T-cell (primary cell): ENCODE measurements at regions not wholly inside any gene's neighbourhood (a gene's known extent, or its start where the extent isn't known, plus 50 kb on each side); places are given as distances from the start of the nearest gene placed in this dataset.

Experiments used
- ATAC-seq, 4 experiments: fragments of 200-7000 bp in 3 of 4; fragments of 150-1000 bp in 1 of 4; cut with Tn5 transposase; replicated peaks in 1 of 4; 1 replicate in 3 of 4; 2 replicates in 1 of 4; pipeline ENCODE4 v1.10.0; 2021; ENCODE audit warnings: moderate library complexity in 3 of 4, mild to moderate bottlenecking in 2 of 4, moderate number of reproducible peaks in 1 of 4
- CTCF ChIA-PET, 2 donors: fragments of 300-600 bp; sonication (Branson Sonifier 250); formaldehyde crosslinking; loops; one replicate each; lab custom pipeline; 2022; ENCODE audit warnings: antibody characterized with exemption in 2 of 2; lab: Charles Lee
- POLR2A ChIA-PET, 2 donors: fragments of 300-600 bp; sonication (Branson Sonifier 250); formaldehyde crosslinking; loops; one replicate each; lab custom pipeline; 2022; ENCODE audit warnings: antibody characterized with exemption in 2 of 2; lab: Charles Lee
- DNase-seq, 35 experiments: peaks; one replicate each; pipeline versions ENCODE4 v3.0.0 to v3.0.0-alpha.2; 2013 to 2023
- H3K27ac ChIP-seq: one replicate; pipeline ENCODE4 v1.5.1; 2013; ENCODE audit warnings: low read length
- H3K27me3 ChIP-seq, 2 experiments: replicated peaks in 1 of 2; 1 replicate in 1 of 2; 2 replicates in 1 of 2; pipeline versions ENCODE4 v1.6.1 to v1.7.0; 2013; ENCODE audit warnings: low read length in 1 of 2, mixed read lengths in 1 of 2; ENCODE audit not compliant: control insufficient read depth in 2 of 2, insufficient read depth in 2 of 2; ENCODE audit errors: extremely low read depth in 1 of 2
- H3K36me3 ChIP-seq, 2 donors: 1 replicate in 1 of 2; 2 replicates in 1 of 2; pipeline versions ENCODE4 v1.6.1 to v1.7.0; 2013; ENCODE audit warnings: low read length in 1 of 2; ENCODE audit not compliant: control insufficient read depth in 2 of 2, insufficient read depth in 1 of 2; ENCODE audit errors: extremely low read depth in 1 of 2
- H3K4me1 ChIP-seq, 2 experiments: 1 replicate in 1 of 2; 2 replicates in 1 of 2; pipeline versions ENCODE4 v1.6.1 to v1.7.0; 2013; ENCODE audit warnings: low read length in 2 of 2, mixed read lengths in 1 of 2; ENCODE audit not compliant: insufficient read depth in 2 of 2, control insufficient read depth in 1 of 2; ENCODE audit errors: extremely low read depth in 1 of 2
- H3K4me3 ChIP-seq, 2 donors: 1 replicate in 1 of 2; 2 replicates in 1 of 2; pipeline versions ENCODE4 v1.5.1 to v1.7.0; 2013; ENCODE audit warnings: mild to moderate bottlenecking in 2 of 2, low read length in 1 of 2, moderate library complexity in 1 of 2; ENCODE audit not compliant: control insufficient read depth in 1 of 2; ENCODE audit errors: extremely low read depth in 1 of 2
- H3K9me3 ChIP-seq: 2 replicates; pipeline ENCODE4 v1.7.0; 2013
- H3K27ac Mint-ChIP-seq, 2 donors: one replicate each; pipeline ENCODE4 v1.8.0; 2020 to 2021; ENCODE audit warnings: mild to moderate bottlenecking in 2 of 2, mixed read lengths in 2 of 2
- H3K27me3 Mint-ChIP-seq, 2 donors: one replicate each; pipeline ENCODE4 v1.8.0; 2021 to 2022; ENCODE audit warnings: mixed read lengths in 2 of 2
- H3K36me3 Mint-ChIP-seq: one replicate; pipeline ENCODE4 v1.8.0; 2021; ENCODE audit warnings: mixed read lengths
- H3K4me1 Mint-ChIP-seq, 3 donors: one replicate each; pipeline ENCODE4 v1.8.0; 2020 to 2022; ENCODE audit warnings: mixed read lengths in 3 of 3, mild to moderate bottlenecking in 1 of 3
- H3K4me3 Mint-ChIP-seq, 3 donors: one replicate each; pipeline ENCODE4 v1.8.0; 2020 to 2022; ENCODE audit warnings: mild to moderate bottlenecking in 3 of 3, mixed read lengths in 3 of 3, moderate library complexity in 3 of 3
- H3K9me3 Mint-ChIP-seq, 3 donors: one replicate each; pipeline ENCODE4 v1.8.0; 2020 to 2022; ENCODE audit warnings: mixed read lengths in 3 of 3
- WGBS: methylation state at CpG from one replicate; pipeline ENCODE4 v1.1.5; 2013; ENCODE audit warnings: missing lambda C conversion rate; ENCODE audit not compliant: insufficient coverage; 5-methylcytosine and 5-hydroxymethylcytosine counted together

- Histone ChIP-seq H3K4me3 (no peak overlapping the region), H3K36me3 (no peaks in the 10 kb centered on the region), H3K4me1 (no peaks in the 10 kb centered on the region), H3K9me3 (no peaks in the 10 kb centered on the region), H3K27ac (no peak overlapping the region), H3K27me3 (peaks cover 0 to 3% of the 10 kb centered on the region in 2 experiments)
- ChIA-PET CTCF (no interaction called here), POLR2A (no interaction called here)
- Mint-ChIP-seq H3K27me3 (no peaks in the 10 kb centered on the region), H3K4me3 (no peak overlapping the region), H3K9me3 (peaks cover 0 to 4% (median 3%) of the 10 kb centered on the region in 3 donors), H3K4me1 (peaks cover 2 to 13% (median 6%) of the 10 kb centered on the region in 3 donors), H3K36me3 (no peaks in the 10 kb centered on the region), H3K27ac (no peak overlapping the region)
- 60% methylated on average over 1 of the region's 2 CpGs for WGBS
- no peak for ATAC-seq
- DNase-seq, result no peak
Observed at GRCh38 chr15:87591582-87591981, 665.0 kb downstream of the NTRK3 start.

- DNase-seq (no peak), ATAC-seq (no peak)
- Mint-ChIP-seq H3K9me3 (peaks cover 0 to 4% (median 3%) of the 10 kb centered on the region in 3 donors), H3K36me3 (no peaks in the 10 kb centered on the region), H3K27me3 (no peaks in the 10 kb centered on the region), H3K4me3 (no peak overlapping the region), H3K4me1 (peaks cover 0 to 12% (median 5%) of the 10 kb centered on the region in 3 donors), H3K27ac (no peak overlapping the region)
- Histone ChIP-seq H3K36me3 (no peaks in the 10 kb centered on the region), H3K4me1 (no peaks in the 10 kb centered on the region), H3K4me3 (no peak overlapping the region), H3K27ac (no peak overlapping the region), H3K9me3 (no peaks in the 10 kb centered on the region), H3K27me3 (peaks cover 0 to 3% of the 10 kb centered on the region in 2 experiments)
- WGBS, result no CpG with 5 or more reads among the region's 1 CpG
- ChIA-PET CTCF (no interaction called here), POLR2A (no interaction called here)
Observed at GRCh38 chr15:87591042-87591441, 665.5 kb downstream of the NTRK3 start.

- ATAC-seq (no peak), DNase-seq (no peak)
- H3K4me1 Mint-ChIP-seq, result peaks cover 0 to 2% (median 0%) of the 10 kb centered on the region in 3 donors
- peaks cover 0 to 3% of the 10 kb centered on the region in 2 experiments for H3K27me3 ChIP-seq
- H3K27ac Mint-ChIP-seq, result no peak overlapping the region
- H3K27me3 Mint-ChIP-seq, result no peaks in the 10 kb centered on the region
- POLR2A ChIA-PET, result no interaction called here
- no peaks in the 10 kb centered on the region for H3K4me1 ChIP-seq
- no peak overlapping the region for H3K27ac ChIP-seq
- no peaks in the 10 kb centered on the region for H3K9me3 ChIP-seq
- no peak overlapping the region for H3K4me3 ChIP-seq
- H3K36me3 ChIP-seq, result no peaks in the 10 kb centered on the region
- no peak overlapping the region for H3K4me3 Mint-ChIP-seq
- no peaks in the 10 kb centered on the region for H3K36me3 Mint-ChIP-seq
- CTCF ChIA-PET, result no interaction called here
- peaks cover 0 to 4% (median 3%) of the 10 kb centered on the region in 3 donors for H3K9me3 Mint-ChIP-seq
- no CpG with 5 or more reads among the region's 2 CpGs for WGBS
Observed at GRCh38 chr15:87589134-87589533, 667.4 kb downstream of the NTRK3 start.

- no peaks in the 10 kb centered on the region for H3K9me3 ChIP-seq
- H3K4me1 ChIP-seq, result no peaks in the 10 kb centered on the region
- H3K4me3 Mint-ChIP-seq, result no peak overlapping the region
- ATAC-seq, result no peak
- no peaks in the 10 kb centered on the region for H3K36me3 ChIP-seq
- DNase-seq, result no peak
- WGBS, result 43% methylated on average over 1 of the region's 3 CpGs
- CTCF ChIA-PET, result no interaction called here
- POLR2A ChIA-PET, result no interaction called here
- H3K27ac ChIP-seq, result no peak overlapping the region
- no peak overlapping the region for H3K4me3 ChIP-seq
- H3K27me3 ChIP-seq, result no peaks in the 10 kb centered on the region
- H3K27me3 Mint-ChIP-seq, result no peaks in the 10 kb centered on the region
- no peaks in the 10 kb centered on the region for H3K4me1 Mint-ChIP-seq
- no peaks in the 10 kb centered on the region for H3K36me3 Mint-ChIP-seq
- H3K27ac Mint-ChIP-seq, result no peak overlapping the region
- H3K9me3 Mint-ChIP-seq, result no peaks in the 10 kb centered on the region
Observed at GRCh38 chr15:87582169-87582568, 674.4 kb downstream of the NTRK3 start.

- 100% methylated on average over 2 of the region's 9 CpGs for WGBS
Observed at GRCh38 chr15:87579537-87579936, 677.0 kb downstream of the NTRK3 start.

GRCh38 chr15:87578776-87579175, 677.8 kb downstream of the NTRK3 start:
- H3K9me3 Mint-ChIP-seq, result no peaks in the 10 kb centered on the region
- H3K4me3 ChIP-seq, result no peak overlapping the region
- 100% methylated on average over 1 of the region's 4 CpGs for WGBS
- no peaks in the 10 kb centered on the region for H3K36me3 Mint-ChIP-seq
- no peaks in the 10 kb centered on the region for H3K36me3 ChIP-seq
- H3K27ac ChIP-seq, result no peak overlapping the region
- POLR2A ChIA-PET, result no interaction called here
- no peak overlapping the region for H3K4me3 Mint-ChIP-seq
- no peaks in the 10 kb centered on the region for H3K4me1 ChIP-seq
- ATAC-seq (no peak), DNase-seq (no peak)
- H3K27me3 Mint-ChIP-seq, result no peaks in the 10 kb centered on the region
- H3K27me3 ChIP-seq, result no peaks in the 10 kb centered on the region
- no peak overlapping the region for H3K27ac Mint-ChIP-seq
- CTCF ChIA-PET, result no interaction called here
- no peaks in the 10 kb centered on the region for H3K4me1 Mint-ChIP-seq
- no peaks in the 10 kb centered on the region for H3K9me3 ChIP-seq

More at GRCh38 chr15:87579537-87579936, 677.0 kb downstream of the NTRK3 start:
- ChIA-PET POLR2A (no interaction called here), CTCF (no interaction called here)
- Histone ChIP-seq H3K4me3 (no peak overlapping the region), H3K9me3 (no peaks in the 10 kb centered on the region), H3K27me3 (no peaks in the 10 kb centered on the region), H3K27ac (no peak overlapping the region), H3K4me1 (no peaks in the 10 kb centered on the region), H3K36me3 (no peaks in the 10 kb centered on the region)
- no peaks in the 10 kb centered on the region for H3K9me3 Mint-ChIP-seq
- no peaks in the 10 kb centered on the region for H3K4me1 Mint-ChIP-seq
- H3K36me3 Mint-ChIP-seq, result no peaks in the 10 kb centered on the region
- no peak overlapping the region for H3K27ac Mint-ChIP-seq
- H3K27me3 Mint-ChIP-seq, result no peaks in the 10 kb centered on the region
- ATAC-seq (no peak), DNase-seq (no peak)
- no peak overlapping the region for H3K4me3 Mint-ChIP-seq

GRCh38 chr15:87577336-87577735, 679.2 kb downstream of the NTRK3 start:
- no peaks in the 10 kb centered on the region for H3K27me3 Mint-ChIP-seq
- H3K27ac Mint-ChIP-seq, result no peak overlapping the region
- no peaks in the 10 kb centered on the region for H3K27me3 ChIP-seq
- H3K4me3 Mint-ChIP-seq, result no peak overlapping the region
- H3K4me3 ChIP-seq, result no peak overlapping the region
- no peak overlapping the region for H3K27ac ChIP-seq
- no peaks in the 10 kb centered on the region for H3K9me3 Mint-ChIP-seq
- WGBS, result no CpG with 5 or more reads among the region's 3 CpGs
- H3K9me3 ChIP-seq, result no peaks in the 10 kb centered on the region
- no peaks in the 10 kb centered on the region for H3K36me3 Mint-ChIP-seq
- ChIA-PET POLR2A (no interaction called here), CTCF (no interaction called here)
- no peak for DNase-seq
- no peak for ATAC-seq
- H3K4me1 Mint-ChIP-seq, result no peaks in the 10 kb centered on the region
- H3K4me1 ChIP-seq, result no peaks in the 10 kb centered on the region
- no peaks in the 10 kb centered on the region for H3K36me3 ChIP-seq
